ENCODE measurements at regions not wholly inside any gene's neighbourhood (a gene's known extent, or its start where the extent isn't known, plus 50 kb on each side); places are given as distances from the start of the nearest gene placed in this dataset.

DNA sequence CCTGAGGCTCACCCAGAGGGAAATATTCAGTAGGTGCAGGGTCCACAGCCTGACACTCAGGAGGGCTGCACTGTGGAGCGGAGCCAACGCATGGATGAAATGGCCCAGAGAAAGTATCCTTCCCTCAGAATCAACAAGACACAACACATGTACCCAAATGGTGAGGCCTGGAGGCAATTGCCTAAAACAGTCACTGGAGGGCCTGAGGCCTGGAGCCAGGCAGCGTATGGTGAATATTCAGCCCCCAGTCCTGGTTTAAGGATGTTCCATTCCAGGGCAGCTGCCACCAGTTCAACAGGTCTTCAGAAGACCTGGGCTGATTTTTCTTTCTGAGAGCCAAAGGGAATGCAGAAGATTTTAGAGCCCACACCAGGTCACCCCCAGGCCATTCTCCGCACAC is 264.8 kb downstream of the INSC start:
- Histone ChIP-seq H3K27ac (ENCODE audit: extremely low read length, insufficient read depth, low read length) (no peak overlapping the region), H4K20me1 (ENCODE audit: insufficient read depth, low read length) (no peaks in the 10 kb centered on the region), H3K79me2 (ENCODE audit: insufficient read depth, low read length) (no peaks in the 10 kb centered on the region), H3K9ac (ENCODE audit: insufficient read depth, low read depth, low read length) (no peak overlapping the region), H2AFZ (ENCODE audit: low read length) (no peak overlapping the region), H3K4me1 (ENCODE audit: insufficient read depth, low read length) (no peaks in the 10 kb centered on the region), H3K4me2 (ENCODE audit: low read depth, low read length) (no peak overlapping the region), H3K27me3 (ENCODE audit: control insufficient read depth in 1 of 2, insufficient read depth in 2 of 2, low read length in 2 of 2) (no peaks in the 10 kb centered on the region), H3K36me3 (replicated peaks in 1 of 2; ENCODE audit: control insufficient read depth in 1 of 2, insufficient read depth in 2 of 2, low read length in 2 of 2) (no peaks in the 10 kb centered on the region), H3K9me3 (ENCODE audit: low read length) (peaks cover 10% of the 10 kb centered on the region; the same call in 1 of the 2 replicates), H3K4me3 (replicated peaks in 1 of 3; ENCODE audit: insufficient read depth in 1 of 3, low read depth in 2 of 3, low read length in 3 of 3) (no peak overlapping the region)
- no peak for TF ChIP-seq ZGPAT (CRISPR knock-in tag; IDR thresholded peaks at IDR 0.05)
- TF ChIP-seq, protein P1, sequence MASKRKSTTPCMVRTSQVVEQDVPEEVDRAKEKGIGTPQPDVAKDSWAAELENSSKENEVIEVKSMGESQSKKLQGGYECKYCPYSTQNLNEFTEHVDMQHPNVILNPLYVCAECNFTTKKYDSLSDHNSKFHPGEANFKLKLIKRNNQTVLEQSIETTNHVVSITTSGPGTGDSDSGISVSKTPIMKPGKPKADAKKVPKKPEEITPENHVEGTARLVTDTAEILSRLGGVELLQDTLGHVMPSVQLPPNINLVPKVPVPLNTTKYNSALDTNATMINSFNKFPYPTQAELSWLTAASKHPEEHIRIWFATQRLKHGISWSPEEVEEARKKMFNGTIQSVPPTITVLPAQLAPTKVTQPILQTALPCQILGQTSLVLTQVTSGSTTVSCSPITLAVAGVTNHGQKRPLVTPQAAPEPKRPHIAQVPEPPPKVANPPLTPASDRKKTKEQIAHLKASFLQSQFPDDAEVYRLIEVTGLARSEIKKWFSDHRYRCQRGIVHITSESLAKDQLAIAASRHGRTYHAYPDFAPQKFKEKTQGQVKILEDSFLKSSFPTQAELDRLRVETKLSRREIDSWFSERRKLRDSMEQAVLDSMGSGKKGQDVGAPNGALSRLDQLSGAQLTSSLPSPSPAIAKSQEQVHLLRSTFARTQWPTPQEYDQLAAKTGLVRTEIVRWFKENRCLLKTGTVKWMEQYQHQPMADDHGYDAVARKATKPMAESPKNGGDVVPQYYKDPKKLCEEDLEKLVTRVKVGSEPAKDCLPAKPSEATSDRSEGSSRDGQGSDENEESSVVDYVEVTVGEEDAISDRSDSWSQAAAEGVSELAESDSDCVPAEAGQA (IDR thresholded peaks at IDR 0.05; ENCODE audit: low read depth): no peak
- TF ChIP-seq, protein P1 (CRISPR knock-in tag; IDR thresholded peaks at IDR 0.05; ENCODE audit: borderline replicate concordance): no peak
- no peak for TF ChIP-seq ZNF891 (CRISPR knock-in tag; IDR thresholded peaks at IDR 0.05)
- TF ChIP-seq SP4 (CRISPR knock-in tag; IDR thresholded peaks at IDR 0.05): no peak
- no peak for TF ChIP-seq ZNF703 (CRISPR knock-in tag; IDR thresholded peaks at IDR 0.05; ENCODE audit: borderline replicate concordance)
- TF ChIP-seq MBNL3 (CRISPR knock-in tag; conservative IDR thresholded peaks at IDR 0.05): no peak
- TF ChIP-seq ZFP82 (CRISPR knock-in tag; IDR thresholded peaks at IDR 0.05; ENCODE audit: borderline replicate concordance): no peak
- no peak for TF ChIP-seq POLR2G (IDR thresholded peaks at IDR 0.05; ENCODE audit: low read depth, low read length)
- no peak for TF ChIP-seq SETDB1 (CRISPR knock-in tag; IDR thresholded peaks at IDR 0.05; ENCODE audit: borderline replicate concordance)
- TF ChIP-seq, protein P2, sequence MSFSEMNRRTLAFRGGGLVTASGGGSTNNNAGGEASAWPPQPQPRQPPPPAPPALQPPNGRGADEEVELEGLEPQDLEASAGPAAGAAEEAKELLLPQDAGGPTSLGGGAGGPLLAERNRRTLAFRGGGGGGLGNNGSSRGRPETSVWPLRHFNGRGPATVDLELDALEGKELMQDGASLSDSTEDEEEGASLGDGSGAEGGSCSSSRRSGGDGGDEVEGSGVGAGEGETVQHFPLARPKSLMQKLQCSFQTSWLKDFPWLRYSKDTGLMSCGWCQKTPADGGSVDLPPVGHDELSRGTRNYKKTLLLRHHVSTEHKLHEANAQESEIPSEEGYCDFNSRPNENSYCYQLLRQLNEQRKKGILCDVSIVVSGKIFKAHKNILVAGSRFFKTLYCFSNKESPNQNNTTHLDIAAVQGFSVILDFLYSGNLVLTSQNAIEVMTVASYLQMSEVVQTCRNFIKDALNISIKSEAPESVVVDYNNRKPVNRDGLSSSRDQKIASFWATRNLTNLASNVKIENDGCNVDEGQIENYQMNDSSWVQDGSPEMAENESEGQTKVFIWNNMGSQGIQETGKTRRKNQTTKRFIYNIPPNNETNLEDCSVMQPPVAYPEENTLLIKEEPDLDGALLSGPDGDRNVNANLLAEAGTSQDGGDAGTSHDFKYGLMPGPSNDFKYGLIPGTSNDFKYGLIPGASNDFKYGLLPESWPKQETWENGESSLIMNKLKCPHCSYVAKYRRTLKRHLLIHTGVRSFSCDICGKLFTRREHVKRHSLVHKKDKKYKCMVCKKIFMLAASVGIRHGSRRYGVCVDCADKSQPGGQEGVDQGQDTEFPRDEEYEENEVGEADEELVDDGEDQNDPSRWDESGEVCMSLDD (CRISPR knock-in tag; IDR thresholded peaks at IDR 0.05; ENCODE audit: borderline replicate concordance): no peak
- TF ChIP-seq ZNF546 (CRISPR knock-in tag; conservative IDR thresholded peaks at IDR 0.05): no peak
- TF ChIP-seq ZNF879 (CRISPR knock-in tag; IDR thresholded peaks at IDR 0.05): no peak
- no peak for TF ChIP-seq ZNF577 (CRISPR knock-in tag; IDR thresholded peaks at IDR 0.05; ENCODE audit: borderline replicate concordance, low read depth)
- no peak for DNase-seq (ENCODE audit: low spot score)
- FAIRE-seq: no peak
- BruUV-seq (replicated peaks): no TSS peak
- intact Hi-C loops (cut with micrococcal nuclease; ENCODE audit: unreplicated experiment) (no loop called here), in situ Hi-C loops (cut with HindIII; ENCODE audit: extremely low pct_ligation_motif_present, low pct_unique_long_range_greater_than_20kb) (no loop called here)
- ChIA-PET POLR2A (no interaction called here), CTCF (ENCODE audit: low intra/inter-chr PET ratio, low total read pairs) (no interaction called here)
- 85% methylated on average over 1 of the region's 4 CpGs for WGBS (ENCODE audit: low lambda C conversion rate)
- no peak for ATAC-seq
